ENCODE measurements at regions not wholly inside any gene's neighbourhood (a gene's known extent, or its start where the extent isn't known, plus 50 kb on each side); places are given as distances from the start of the nearest gene placed in this dataset.

GRCh38 chr6:44667668-44668390 lies 280.3 kb downstream of the CDC5L start:
- H3K27me3 Mint-ChIP-seq, result no peaks in the 10 kb centered on the region
- H3K4me3 Mint-ChIP-seq, result no peak overlapping the region
- POLR2A ChIA-PET, result no interaction called here
- no peaks in the 10 kb centered on the region for H3K36me3 Mint-ChIP-seq (ENCODE audit: low read depth)
- DNase-seq, result peak; percentile 23
- peaks cover 1% of the 10 kb centered on the region for H3K4me1 Mint-ChIP-seq
- CTCF ChIA-PET, result no interaction called here
- H3K27ac Mint-ChIP-seq, result no peak overlapping the region
- no peaks in the 10 kb centered on the region for H3K9me3 Mint-ChIP-seq

DNA sequence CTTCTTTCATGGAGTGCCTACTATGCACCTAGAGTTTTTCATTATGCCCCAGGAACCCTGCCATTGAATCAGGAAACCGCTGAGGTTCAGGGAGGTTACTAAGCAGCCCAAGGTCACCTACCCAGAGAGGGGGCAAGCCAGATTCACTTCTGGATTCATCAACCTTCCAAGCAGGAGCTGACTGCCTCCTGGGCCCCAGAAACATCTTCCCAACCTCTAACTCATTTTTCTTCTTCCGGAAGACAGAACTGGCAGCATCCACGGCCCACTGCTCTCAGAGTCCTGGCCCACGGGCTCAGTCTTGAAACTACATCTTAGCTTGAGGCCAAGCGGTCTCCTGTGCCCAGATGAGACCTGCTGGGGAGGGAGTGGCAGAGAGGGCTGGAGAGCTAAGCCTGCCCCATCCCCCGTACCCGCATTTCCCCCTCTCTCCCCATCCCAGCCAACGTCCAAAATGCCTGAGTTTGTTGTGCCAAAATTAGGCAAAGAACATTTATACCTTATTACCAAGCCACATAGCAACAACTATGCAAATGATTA lies 281.0 kb downstream of the CDC5L start:
- Mint-ChIP-seq H3K4me1 (no peaks in the 10 kb centered on the region), H3K36me3 (ENCODE audit: low read depth) (no peaks in the 10 kb centered on the region), H3K4me3 (no peak overlapping the region), H3K27ac (no peak overlapping the region), H3K9me3 (no peaks in the 10 kb centered on the region), H3K27me3 (peaks cover 2% of the 10 kb centered on the region)
- CTCF ChIA-PET, result interaction anchor here (1.1 kb wide), 1 partner anchor 13 kb away, joined by 3 read pairs; no protein-coding TSS in a partner anchor
- POLR2A ChIA-PET, result no interaction called here
- DNase-seq, result no peak

- H3K27ac Mint-ChIP-seq, result no peak overlapping the region
- CTCF ChIA-PET, result interaction anchor here (1.1 kb wide), 1 partner anchor 14 kb away, joined by 3 read pairs; no protein-coding TSS in a partner anchor
- no peak for DNase-seq
- no peaks in the 10 kb centered on the region for H3K36me3 Mint-ChIP-seq (ENCODE audit: low read depth)
- no peak overlapping the region for H3K4me3 Mint-ChIP-seq
- no peaks in the 10 kb centered on the region for H3K4me1 Mint-ChIP-seq
- POLR2A ChIA-PET, result no interaction called here
- no peaks in the 10 kb centered on the region for H3K9me3 Mint-ChIP-seq
- peaks cover 7% of the 10 kb centered on the region for H3K27me3 Mint-ChIP-seq
Observed at GRCh38 chr6:44668976-44669934, 281.7 kb downstream of the CDC5L start.

- H3K4me1 Mint-ChIP-seq, result no peaks in the 10 kb centered on the region
- no peaks in the 10 kb centered on the region for H3K9me3 Mint-ChIP-seq
- ChIA-PET POLR2A (no interaction called here), CTCF (no interaction called here)
- H3K4me3 Mint-ChIP-seq, result no peak overlapping the region
- no peak overlapping the region for H3K27ac Mint-ChIP-seq
- DNase-seq, result no peak
- peaks cover 7% of the 10 kb centered on the region for H3K27me3 Mint-ChIP-seq
- no peaks in the 10 kb centered on the region for H3K36me3 Mint-ChIP-seq (ENCODE audit: low read depth)
Observed at GRCh38 chr6:44670146-44670545, 282.6 kb downstream of the CDC5L start.

DNA sequence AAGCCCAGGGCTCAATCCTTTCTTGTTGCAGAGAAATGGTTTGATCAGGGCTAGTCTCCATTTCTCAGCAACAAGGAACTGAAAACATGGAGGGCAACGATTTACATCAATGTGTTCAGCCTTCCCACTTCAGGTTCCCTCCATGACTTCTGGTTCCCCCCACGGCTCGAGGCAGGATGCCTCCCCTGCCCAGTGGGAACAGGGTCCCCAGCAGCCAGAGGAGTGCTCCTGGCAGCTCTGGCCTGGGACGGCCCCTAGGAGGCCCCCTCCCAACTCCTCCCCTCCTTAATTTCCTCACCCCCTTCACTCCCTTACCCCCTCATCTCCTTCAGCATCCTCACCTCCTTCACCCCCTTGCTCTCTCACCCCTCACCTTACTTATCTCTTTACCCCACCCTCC lies 283.8 kb downstream of the CDC5L start:
- no peaks in the 10 kb centered on the region for H3K4me1 Mint-ChIP-seq
- ChIA-PET CTCF (no interaction called here), POLR2A (no interaction called here)
- no peak overlapping the region for H3K4me3 Mint-ChIP-seq
- no peak for DNase-seq
- no peaks in the 10 kb centered on the region for H3K9me3 Mint-ChIP-seq
- no peaks in the 10 kb centered on the region for H3K36me3 Mint-ChIP-seq (ENCODE audit: low read depth)
- no peak overlapping the region for H3K27ac Mint-ChIP-seq
- H3K27me3 Mint-ChIP-seq, result peaks cover 7% of the 10 kb centered on the region

GRCh38 chr6:44672086-44672485 lies 284.6 kb downstream of the CDC5L start:
- POLR2A ChIA-PET, result no interaction called here
- peaks cover 7% of the 10 kb centered on the region for H3K27me3 Mint-ChIP-seq
- no peak overlapping the region for H3K27ac Mint-ChIP-seq
- H3K9me3 Mint-ChIP-seq, result no peaks in the 10 kb centered on the region
- no peak for DNase-seq
- H3K4me3 Mint-ChIP-seq, result no peak overlapping the region
- no peaks in the 10 kb centered on the region for H3K36me3 Mint-ChIP-seq (ENCODE audit: low read depth)
- H3K4me1 Mint-ChIP-seq, result no peaks in the 10 kb centered on the region
- CTCF ChIA-PET, result no interaction called here

GRCh38 chr6:44672841-44673240 lies 285.3 kb downstream of the CDC5L start:
- ChIA-PET POLR2A (no interaction called here), CTCF (no interaction called here)
- H3K4me3 Mint-ChIP-seq, result no peak overlapping the region
- no peaks in the 10 kb centered on the region for H3K9me3 Mint-ChIP-seq
- no peak for DNase-seq
- H3K36me3 Mint-ChIP-seq (ENCODE audit: low read depth), result no peaks in the 10 kb centered on the region
- H3K27me3 Mint-ChIP-seq, result peaks cover 7% of the 10 kb centered on the region
- H3K27ac Mint-ChIP-seq, result no peak overlapping the region
- H3K4me1 Mint-ChIP-seq, result no peaks in the 10 kb centered on the region

- no peaks in the 10 kb centered on the region for H3K9me3 Mint-ChIP-seq
- H3K4me3 Mint-ChIP-seq, result no peak overlapping the region
- H3K27ac Mint-ChIP-seq, result no peak overlapping the region
- peaks cover 7% of the 10 kb centered on the region for H3K27me3 Mint-ChIP-seq
- ChIA-PET CTCF (interaction anchor here (1.2 to 1.8 kb wide), 2 partner anchors 17 to 199 kb away, joined by 4 read pairs; no protein-coding TSS in a partner anchor), POLR2A (no interaction called here)
- DNase-seq, result no peak
- H3K4me1 Mint-ChIP-seq, result no peaks in the 10 kb centered on the region
- H3K36me3 Mint-ChIP-seq (ENCODE audit: low read depth), result no peaks in the 10 kb centered on the region
Observed at GRCh38 chr6:44674226-44675155, 287.0 kb downstream of the CDC5L start.

DNA sequence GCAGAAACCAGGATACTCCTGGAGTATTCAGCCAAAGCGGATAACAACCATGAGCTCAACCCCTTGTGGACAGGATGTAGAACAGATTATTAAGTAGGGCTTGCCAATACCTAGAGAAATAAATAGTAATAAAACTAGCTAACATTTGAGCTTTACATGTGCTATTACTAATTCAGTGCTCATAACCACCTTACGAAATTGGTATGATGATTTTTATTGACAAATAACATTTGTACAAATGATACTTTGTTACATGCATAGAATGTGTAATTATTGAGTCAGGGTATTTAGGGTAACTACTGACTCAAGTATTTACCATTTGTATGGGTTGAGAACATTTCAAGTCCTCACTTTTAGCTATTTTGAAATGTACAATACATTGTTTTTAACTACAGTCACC lies 287.9 kb downstream of the CDC5L start:
- ChIA-PET POLR2A (no interaction called here), CTCF (interaction anchor here (1.8 kb wide), 1 partner anchor 18 kb away, joined by 4 read pairs; no protein-coding TSS in a partner anchor)
- DNase-seq, result no peak
- Mint-ChIP-seq H3K4me1 (no peaks in the 10 kb centered on the region), H3K27me3 (peaks cover 7% of the 10 kb centered on the region), H3K9me3 (no peaks in the 10 kb centered on the region), H3K36me3 (ENCODE audit: low read depth) (no peaks in the 10 kb centered on the region), H3K27ac (no peak overlapping the region), H3K4me3 (no peak overlapping the region)

DNA sequence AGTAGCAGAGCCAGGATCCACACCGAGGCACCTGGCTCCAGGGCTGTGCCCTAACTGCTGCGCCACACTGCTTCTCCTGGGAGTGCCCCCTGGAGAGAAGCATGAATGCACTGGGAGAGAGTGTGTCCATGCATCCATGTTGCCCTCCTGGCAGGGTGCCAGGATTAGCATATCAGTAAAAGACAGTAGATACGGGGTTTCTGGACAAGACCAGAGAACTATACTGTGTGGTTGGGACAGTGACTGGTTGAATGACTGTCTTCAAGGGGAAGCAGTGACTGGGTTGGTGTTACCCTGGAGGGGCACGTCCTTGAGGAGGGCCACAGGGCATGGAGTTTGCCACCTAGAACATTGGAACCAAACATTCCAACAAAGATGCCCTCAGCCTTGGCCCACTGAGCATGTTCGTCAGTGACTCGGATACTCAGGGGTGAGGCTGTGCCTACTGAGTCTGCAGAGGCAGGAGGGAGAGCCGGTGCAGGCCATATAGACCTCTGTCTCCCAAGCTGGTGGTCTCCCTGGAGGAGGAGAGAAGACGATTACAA lies 288.8 kb downstream of the CDC5L start:
- no peak overlapping the region for H3K4me3 Mint-ChIP-seq
- no peaks in the 10 kb centered on the region for H3K4me1 Mint-ChIP-seq
- no peak overlapping the region for H3K27ac Mint-ChIP-seq
- H3K27me3 Mint-ChIP-seq, result peaks cover 7% of the 10 kb centered on the region
- no peaks in the 10 kb centered on the region for H3K36me3 Mint-ChIP-seq (ENCODE audit: low read depth)
- no peaks in the 10 kb centered on the region for H3K9me3 Mint-ChIP-seq
- POLR2A ChIA-PET, result no interaction called here
- no peak for DNase-seq
- CTCF ChIA-PET, result interaction anchor here (1.8 kb wide), 1 partner anchor 19 kb away, joined by 4 read pairs; no protein-coding TSS in a partner anchor

GRCh38 chr6:44676826-44677433 lies 289.4 kb downstream of the CDC5L start:
- no peak for DNase-seq
- ChIA-PET POLR2A (no interaction called here), CTCF (interaction anchor here (1.8 kb wide), 1 partner anchor 20 kb away, joined by 4 read pairs; no protein-coding TSS in a partner anchor)
- H3K27ac Mint-ChIP-seq, result no peak overlapping the region
- H3K36me3 Mint-ChIP-seq (ENCODE audit: low read depth), result no peaks in the 10 kb centered on the region
- peaks cover 7% of the 10 kb centered on the region for H3K27me3 Mint-ChIP-seq
- H3K4me1 Mint-ChIP-seq, result no peaks in the 10 kb centered on the region
- no peak overlapping the region for H3K4me3 Mint-ChIP-seq
- H3K9me3 Mint-ChIP-seq, result no peaks in the 10 kb centered on the region

- Mint-ChIP-seq H3K27ac (no peak overlapping the region), H3K27me3 (peaks cover 6% of the 10 kb centered on the region), H3K4me1 (no peaks in the 10 kb centered on the region), H3K4me3 (no peak overlapping the region), H3K36me3 (ENCODE audit: low read depth) (no peaks in the 10 kb centered on the region), H3K9me3 (no peaks in the 10 kb centered on the region)
- ChIA-PET CTCF (no interaction called here), POLR2A (no interaction called here)
- DNase-seq, result no peak
Observed at GRCh38 chr6:44678252-44678935, 290.9 kb downstream of the CDC5L start.

All from activated CD4-positive, alpha-beta memory T cell treated with anti-CD3 and anti-CD28 coated beads, Interleukin-2, amount 10 ng/mL, durations not matched to agents 7 days and 5 days (primary cell).